ENCODE measurements at regions not wholly inside any gene's neighbourhood (a gene's known extent, or its start where the extent isn't known, plus 50 kb on each side); places are given as distances from the start of the nearest gene placed in this dataset.

GRCh38 chr4:17218786-17219185, 293.1 kb downstream of the QDPR start:
- H3K4me3 ChIP-seq = no peak overlapping the region
- ATAC-seq (no peak), DNase-seq (peak in 2 of 4 donors; percentile 27 to 32)
- H3K9me3 ChIP-seq = peaks cover 0 to 12% of the 10 kb centered on the region in 2 donors
- H3K36me3 ChIP-seq = no peaks in the 10 kb centered on the region
- no peak for TF ChIP-seq CTCF (IDR thresholded peaks at IDR 0.05)
- no peaks in the 10 kb centered on the region for H3K27me3 ChIP-seq
- intact Hi-C loops (cut with DNase I) = no loop called here
- no peaks in the 10 kb centered on the region for H3K4me1 ChIP-seq
- H3K27ac ChIP-seq = no peak overlapping the region

GRCh38 chr4:17206829-17207801, 304.8 kb downstream of the QDPR start:
- ATAC-seq = no peak
- peaks cover 0 to 5% of the 10 kb centered on the region in 2 donors for H3K9me3 ChIP-seq

DNA sequence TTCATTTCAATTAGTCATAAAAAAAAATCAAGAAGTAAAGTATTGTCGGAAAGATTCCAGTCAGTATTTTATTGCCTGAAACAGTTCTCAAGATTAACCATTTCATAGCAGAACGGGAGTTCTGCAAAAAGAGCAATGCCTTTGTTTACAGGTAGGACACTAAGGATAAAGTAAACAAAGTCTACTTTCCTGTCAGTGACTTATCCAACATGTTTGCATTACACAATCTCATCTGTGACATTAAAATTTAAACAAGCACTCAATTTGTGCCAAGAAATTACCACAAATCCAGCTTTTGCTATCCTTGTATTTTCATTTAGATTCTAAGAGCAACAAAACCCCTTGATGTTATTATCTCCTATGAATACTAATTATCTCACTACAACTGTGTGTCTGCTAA, 306.5 kb upstream of the LDB2 start:
- no peak for TF ChIP-seq CTCF (IDR thresholded peaks at IDR 0.05)
- Histone ChIP-seq H3K4me1 (no peaks in the 10 kb centered on the region), H3K27me3 (no peaks in the 10 kb centered on the region), H3K27ac (no peak overlapping the region), H3K36me3 (no peaks in the 10 kb centered on the region), H3K9me3 (peaks cover 0 to 5% of the 10 kb centered on the region in 2 donors), H3K4me3 (no peak overlapping the region)
- intact Hi-C loops (cut with DNase I) = no loop called here
- DNase-seq (no peak), ATAC-seq (no peak)

More at GRCh38 chr4:17206829-17207801, 304.8 kb downstream of the QDPR start:
- no peaks in the 10 kb centered on the region for H3K27me3 ChIP-seq
- H3K4me3 ChIP-seq = no peak overlapping the region
- H3K4me1 ChIP-seq = no peaks in the 10 kb centered on the region
- DNase-seq = no peak
- H3K36me3 ChIP-seq = no peaks in the 10 kb centered on the region
- H3K27ac ChIP-seq = no peak overlapping the region
- no peak for TF ChIP-seq CTCF (IDR thresholded peaks at IDR 0.05)
- intact Hi-C loops (cut with DNase I) = no loop called here

- Histone ChIP-seq H3K9me3 (peaks cover 0 to 5% of the 10 kb centered on the region in 2 donors), H3K36me3 (no peaks in the 10 kb centered on the region), H3K4me3 (no peak overlapping the region), H3K27me3 (no peaks in the 10 kb centered on the region), H3K4me1 (no peaks in the 10 kb centered on the region), H3K27ac (no peak overlapping the region)
- DNase-seq (no peak), ATAC-seq (no peak)
- no peak for TF ChIP-seq CTCF (IDR thresholded peaks at IDR 0.05)
- intact Hi-C loops (cut with DNase I) = no loop called here
These were observed 305.4 kb upstream of the LDB2 start for GRCh38 chr4:17203797-17204196.

DNA sequence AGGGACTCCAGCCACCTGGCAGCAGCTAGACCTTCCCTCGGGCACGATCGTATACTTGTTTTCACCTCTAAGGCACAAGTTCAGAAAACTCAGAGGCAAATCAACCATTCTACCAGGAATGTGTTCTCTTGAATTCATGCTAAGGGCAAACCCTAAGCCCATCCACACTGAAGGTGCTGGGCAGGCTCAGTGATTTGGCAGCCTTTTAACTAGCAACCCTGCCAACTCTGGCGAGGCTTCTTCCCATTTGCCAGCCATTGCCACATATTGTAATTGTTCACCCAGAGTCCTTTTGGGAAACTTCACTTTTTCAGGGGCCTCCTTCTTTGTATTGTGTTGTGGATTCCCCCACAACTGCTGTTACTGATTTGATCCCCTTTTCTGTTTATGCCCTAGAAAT, 298.6 kb upstream of the LDB2 start:
- no peaks in the 10 kb centered on the region for H3K9me3 ChIP-seq
- H3K27ac ChIP-seq = no peak overlapping the region
- intact Hi-C loops (cut with DNase I) = no loop called here
- H3K36me3 ChIP-seq = no peaks in the 10 kb centered on the region
- H3K27me3 ChIP-seq = no peaks in the 10 kb centered on the region
- no peak for ATAC-seq
- no peak for DNase-seq
- no peaks in the 10 kb centered on the region for H3K4me1 ChIP-seq
- no peak for TF ChIP-seq CTCF (IDR thresholded peaks at IDR 0.05)
- no peak overlapping the region for H3K4me3 ChIP-seq
